WTC11 (cell line): ENCODE measurements at regions not wholly inside any gene's neighbourhood (a gene's known extent, or its start where the extent isn't known, plus 50 kb on each side); places are given as distances from the start of the nearest gene placed in this dataset.

ENCODE experiments used
- ATAC-seq: fragments of 200-7000 bp; cut with Tn5 transposase; 2 replicates; pipeline ENCODE4 v1.10.0; 2021; ENCODE audit warnings: mild to moderate bottlenecking, moderate library complexity
- CTCF ChIA-PET: fragments of 300-600 bp; sonication (Branson Sonifier 250); formaldehyde crosslinking; loops from one replicate; lab custom pipeline; 2021; ENCODE audit warnings: antibody characterized with exemption; lab: Charles Lee
- POLR2A ChIA-PET: fragments of 350-600 bp; sonication (Branson Sonifier 250); formaldehyde crosslinking; loops from one replicate; lab custom pipeline; 2021; ENCODE audit warnings: antibody characterized with exemption; lab: Charles Lee
- DNase-seq: peaks from one replicate; pipeline ENCODE4 v3.0.0; 2021; ENCODE audit warnings: low spot score
- H3K27ac Mint-ChIP-seq: 2 replicates; pipeline ENCODE4 v1.8.0; 2021; ENCODE audit warnings: mixed read lengths
- H3K27me3 Mint-ChIP-seq: 2 replicates; pipeline ENCODE4 v1.8.0; 2021; ENCODE audit warnings: low read depth, mild to moderate bottlenecking, moderate library complexity, mixed read lengths
- H3K36me3 Mint-ChIP-seq: 2 replicates; pipeline ENCODE4 v1.8.0; 2021; ENCODE audit warnings: mixed read lengths
- H3K4me1 Mint-ChIP-seq: 2 replicates; pipeline ENCODE4 v1.8.0; 2022; ENCODE audit warnings: mixed read lengths
- H3K4me3 Mint-ChIP-seq: 2 replicates; pipeline ENCODE4 v1.8.0; 2021; ENCODE audit warnings: mild to moderate bottlenecking, moderate library complexity, mixed read lengths
- H3K9me3 Mint-ChIP-seq: 2 replicates; pipeline ENCODE4 v1.8.0; 2021; ENCODE audit warnings: mixed read lengths
- ELF4 ChIP-seq: sonication (generic); formaldehyde crosslinking; IDR thresholded peaks from 2 replicates; pipeline ENCODE4 v1.8.1; 2022; ENCODE audit warnings: low read depth, mild to moderate bottlenecking, moderate library complexity, missing genetic modification reagents
- EMX1 ChIP-seq: fragments of 250-450 bp; sonication (Bioruptor Pico); IDR thresholded peaks from 2 replicates; pipeline ENCODE4 v1.8.0; 2021; ENCODE audit warnings: mild to moderate bottlenecking
- ERG ChIP-seq: fragments of 250-450 bp; sonication (Bioruptor Pico); IDR thresholded peaks from 2 replicates; pipeline ENCODE4 v1.8.0; 2021; ENCODE audit warnings: mild to moderate bottlenecking
- FOXP1 ChIP-seq: sonication (generic); formaldehyde crosslinking; IDR thresholded peaks from 2 replicates; pipeline ENCODE4 v1.8.0; 2022; ENCODE audit warnings: missing genetic modification reagents, mild to moderate bottlenecking, moderate library complexity, borderline replicate concordance
- MAX ChIP-seq: sonication (generic); formaldehyde crosslinking; IDR thresholded peaks from 2 replicates; pipeline ENCODE4 v1.8.0; 2022; ENCODE audit warnings: mild to moderate bottlenecking, missing genetic modification reagents
- NFE2L1 ChIP-seq: sonication (generic); formaldehyde crosslinking; IDR thresholded peaks from 2 replicates; pipeline ENCODE4 v1.8.1; 2023; ENCODE audit warnings: missing genetic modification reagents
- PREB ChIP-seq: sonication (generic); formaldehyde crosslinking; IDR thresholded peaks from 2 replicates; pipeline ENCODE4 v1.8.1; 2022; ENCODE audit warnings: mild to moderate bottlenecking, missing genetic modification reagents, moderate library complexity, borderline replicate concordance
- RORB ChIP-seq: fragments of 250-450 bp; sonication (Bioruptor Pico); IDR thresholded peaks from 2 replicates; pipeline ENCODE4 v1.9.0; 2021; ENCODE audit warnings: mild to moderate bottlenecking
- SMAD3 ChIP-seq: sonication (generic); formaldehyde crosslinking; IDR thresholded peaks from 2 replicates; pipeline ENCODE4 v1.8.0; 2022; ENCODE audit warnings: missing genetic modification reagents, mild to moderate bottlenecking, borderline replicate concordance
- SOX15 ChIP-seq: fragments of 250-450 bp; sonication (Bioruptor Pico); IDR thresholded peaks from 2 replicates; pipeline ENCODE4 v1.9.0; 2021; ENCODE audit warnings: mild to moderate bottlenecking
- STAT6 ChIP-seq: sonication (generic); formaldehyde crosslinking; conservative IDR thresholded peaks from 2 replicates; pipeline ENCODE4 v1.8.1; 2023; ENCODE audit warnings: mild to moderate bottlenecking, low read depth, missing genetic modification reagents, moderate library complexity
- TP53 ChIP-seq: sonication (generic); formaldehyde crosslinking; IDR thresholded peaks from 2 replicates; pipeline ENCODE4 v1.8.1; 2023; ENCODE audit warnings: mild to moderate bottlenecking, missing genetic modification reagents
- ZNF138 ChIP-seq: sonication (generic); formaldehyde crosslinking; conservative IDR thresholded peaks from 2 replicates; pipeline ENCODE4 v1.8.1; 2022; ENCODE audit warnings: mild to moderate bottlenecking, moderate library complexity, missing genetic modification reagents
- ZNF317 ChIP-seq: sonication (generic); formaldehyde crosslinking; IDR thresholded peaks from 2 replicates; pipeline ENCODE4 v1.8.1; 2023; ENCODE audit warnings: low read depth, mild to moderate bottlenecking, moderate library complexity, missing genetic modification reagents, borderline replicate concordance
- ZNF396 ChIP-seq: fragments of 250-450 bp; sonication (Bioruptor Pico); IDR thresholded peaks from 2 replicates; pipeline ENCODE4 v1.8.0; 2021; ENCODE audit warnings: mild to moderate bottlenecking, moderate library complexity, borderline replicate concordance
- ZNF671 ChIP-seq: fragments of 250-450 bp; sonication (Bioruptor Pico); IDR thresholded peaks from 2 replicates; pipeline ENCODE4 v1.8.0; 2021; ENCODE audit warnings: mild to moderate bottlenecking
- TF ChIP-seq, protein P1 (sequence below): sonication (generic); formaldehyde crosslinking; IDR thresholded peaks from 2 replicates; pipeline ENCODE4 v1.8.0; 2022; ENCODE audit warnings: missing genetic modification reagents
- TF ChIP-seq, protein P2 (sequence below): sonication (generic); formaldehyde crosslinking; IDR thresholded peaks from 2 replicates; pipeline ENCODE4 v1.8.0; 2023; ENCODE audit warnings: missing genetic modification reagents
- TF ChIP-seq, protein P3 (sequence below): sonication (generic); formaldehyde crosslinking; IDR thresholded peaks from 2 replicates; pipeline ENCODE4 v1.8.0; 2022; ENCODE audit warnings: mild to moderate bottlenecking, missing genetic modification reagents
- TF ChIP-seq, protein P4 (sequence below): sonication (generic); formaldehyde crosslinking; IDR thresholded peaks from 2 replicates; pipeline ENCODE4 v1.8.0; 2023; ENCODE audit warnings: mild to moderate bottlenecking, missing genetic modification reagents

DNA sequence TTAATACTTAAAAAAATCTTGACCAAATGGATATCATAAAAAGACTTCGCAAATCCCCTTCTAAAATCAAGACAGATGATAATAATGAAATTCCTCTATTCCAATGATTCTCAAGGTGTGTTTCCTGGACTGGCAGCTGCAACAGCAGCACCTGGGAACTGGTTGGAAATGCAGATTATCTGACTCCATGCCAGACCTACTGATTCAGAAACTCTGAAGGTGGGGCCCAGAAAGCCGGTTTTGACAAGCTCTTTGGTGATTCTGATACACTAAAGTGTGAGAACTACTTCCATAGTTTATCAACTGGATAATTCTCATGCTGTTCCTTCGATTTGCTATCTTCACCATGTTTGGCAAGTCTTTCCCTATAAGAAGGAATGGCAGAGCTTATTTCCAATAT is 252.1 kb downstream of the COL12A1 start (continued):
- TF ChIP-seq SOX15 (no peak), ELF4 (CRISPR knock-in tag) (no peak)

DNA sequence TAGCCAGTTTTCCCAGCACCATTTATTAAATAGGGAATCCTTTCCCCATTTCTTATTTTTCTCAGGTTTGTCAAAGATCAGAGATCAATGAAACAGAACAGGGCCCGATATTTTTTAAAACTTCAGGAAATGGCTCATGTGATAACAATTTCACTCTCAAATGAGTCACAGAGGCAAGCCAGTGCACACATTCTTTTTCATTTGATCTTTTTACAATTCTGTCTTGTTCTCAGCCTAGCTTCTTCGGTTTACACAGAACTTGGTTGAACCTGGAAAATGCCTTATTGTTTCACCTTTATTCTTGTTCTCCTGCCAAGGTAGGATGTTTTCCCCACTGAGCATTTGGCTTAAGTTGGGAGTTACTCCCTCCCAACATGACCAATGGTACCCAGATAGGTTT is 258.9 kb downstream of the COL12A1 start:
- TF ChIP-seq, protein P1, sequence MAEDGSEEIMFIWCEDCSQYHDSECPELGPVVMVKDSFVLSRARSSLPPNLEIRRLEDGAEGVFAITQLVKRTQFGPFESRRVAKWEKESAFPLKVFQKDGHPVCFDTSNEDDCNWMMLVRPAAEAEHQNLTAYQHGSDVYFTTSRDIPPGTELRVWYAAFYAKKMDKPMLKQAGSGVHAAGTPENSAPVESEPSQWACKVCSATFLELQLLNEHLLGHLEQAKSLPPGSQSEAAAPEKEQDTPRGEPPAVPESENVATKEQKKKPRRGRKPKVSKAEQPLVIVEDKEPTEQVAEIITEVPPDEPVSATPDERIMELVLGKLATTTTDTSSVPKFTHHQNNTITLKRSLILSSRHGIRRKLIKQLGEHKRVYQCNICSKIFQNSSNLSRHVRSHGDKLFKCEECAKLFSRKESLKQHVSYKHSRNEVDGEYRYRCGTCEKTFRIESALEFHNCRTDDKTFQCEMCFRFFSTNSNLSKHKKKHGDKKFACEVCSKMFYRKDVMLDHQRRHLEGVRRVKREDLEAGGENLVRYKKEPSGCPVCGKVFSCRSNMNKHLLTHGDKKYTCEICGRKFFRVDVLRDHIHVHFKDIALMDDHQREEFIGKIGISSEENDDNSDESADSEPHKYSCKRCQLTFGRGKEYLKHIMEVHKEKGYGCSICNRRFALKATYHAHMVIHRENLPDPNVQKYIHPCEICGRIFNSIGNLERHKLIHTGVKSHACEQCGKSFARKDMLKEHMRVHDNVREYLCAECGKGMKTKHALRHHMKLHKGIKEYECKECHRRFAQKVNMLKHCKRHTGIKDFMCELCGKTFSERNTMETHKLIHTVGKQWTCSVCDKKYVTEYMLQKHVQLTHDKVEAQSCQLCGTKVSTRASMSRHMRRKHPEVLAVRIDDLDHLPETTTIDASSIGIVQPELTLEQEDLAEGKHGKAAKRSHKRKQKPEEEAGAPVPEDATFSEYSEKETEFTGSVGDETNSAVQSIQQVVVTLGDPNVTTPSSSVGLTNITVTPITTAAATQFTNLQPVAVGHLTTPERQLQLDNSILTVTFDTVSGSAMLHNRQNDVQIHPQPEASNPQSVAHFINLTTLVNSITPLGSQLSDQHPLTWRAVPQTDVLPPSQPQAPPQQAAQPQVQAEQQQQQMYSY (CRISPR knock-in tag), result no peak
- no peak for TF ChIP-seq FOXP1
- ChIA-PET CTCF (no interaction called here), POLR2A (no interaction called here)
- no peak for DNase-seq
- no peak for ATAC-seq
- Mint-ChIP-seq H3K27me3 (no peaks in the 10 kb centered on the region), H3K4me1 (no peaks in the 10 kb centered on the region), H3K27ac (no peak overlapping the region), H3K36me3 (no peaks in the 10 kb centered on the region), H3K9me3 (peaks cover 9% of the 10 kb centered on the region), H3K4me3 (no peak overlapping the region)

GRCh38 chr6:74942130-74942529 is 263.7 kb downstream of the COL12A1 start:
- H3K27me3 Mint-ChIP-seq, result no peaks in the 10 kb centered on the region

More at GRCh38 chr6:74942130-74942529, 263.7 kb downstream of the COL12A1 start:
- TF ChIP-seq SOX15 (no peak), SMAD3 (CRISPR knock-in tag) (no peak), FOXP1 (no peak), PREB (CRISPR knock-in tag) (no peak), ZNF396 (CRISPR knock-in tag) (no peak), ZNF317 (CRISPR knock-in tag) (no peak), MAX (no peak), NFE2L1 (CRISPR knock-in tag) (no peak), TP53 (no peak), ELF4 (CRISPR knock-in tag) (no peak), ZNF671 (CRISPR knock-in tag) (no peak), RORB (CRISPR knock-in tag) (no peak), ERG (CRISPR knock-in tag) (no peak), ZNF138 (CRISPR knock-in tag) (no peak), STAT6 (CRISPR knock-in tag) (no peak), EMX1 (no peak)
- TF ChIP-seq, protein P2, sequence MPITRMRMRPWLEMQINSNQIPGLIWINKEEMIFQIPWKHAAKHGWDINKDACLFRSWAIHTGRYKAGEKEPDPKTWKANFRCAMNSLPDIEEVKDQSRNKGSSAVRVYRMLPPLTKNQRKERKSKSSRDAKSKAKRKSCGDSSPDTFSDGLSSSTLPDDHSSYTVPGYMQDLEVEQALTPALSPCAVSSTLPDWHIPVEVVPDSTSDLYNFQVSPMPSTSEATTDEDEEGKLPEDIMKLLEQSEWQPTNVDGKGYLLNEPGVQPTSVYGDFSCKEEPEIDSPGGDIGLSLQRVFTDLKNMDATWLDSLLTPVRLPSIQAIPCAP, result no peak
- TF ChIP-seq, protein P3, sequence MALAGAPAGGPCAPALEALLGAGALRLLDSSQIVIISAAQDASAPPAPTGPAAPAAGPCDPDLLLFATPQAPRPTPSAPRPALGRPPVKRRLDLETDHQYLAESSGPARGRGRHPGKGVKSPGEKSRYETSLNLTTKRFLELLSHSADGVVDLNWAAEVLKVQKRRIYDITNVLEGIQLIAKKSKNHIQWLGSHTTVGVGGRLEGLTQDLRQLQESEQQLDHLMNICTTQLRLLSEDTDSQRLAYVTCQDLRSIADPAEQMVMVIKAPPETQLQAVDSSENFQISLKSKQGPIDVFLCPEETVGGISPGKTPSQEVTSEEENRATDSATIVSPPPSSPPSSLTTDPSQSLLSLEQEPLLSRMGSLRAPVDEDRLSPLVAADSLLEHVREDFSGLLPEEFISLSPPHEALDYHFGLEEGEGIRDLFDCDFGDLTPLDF, result no peak
- TF ChIP-seq, protein P4, sequence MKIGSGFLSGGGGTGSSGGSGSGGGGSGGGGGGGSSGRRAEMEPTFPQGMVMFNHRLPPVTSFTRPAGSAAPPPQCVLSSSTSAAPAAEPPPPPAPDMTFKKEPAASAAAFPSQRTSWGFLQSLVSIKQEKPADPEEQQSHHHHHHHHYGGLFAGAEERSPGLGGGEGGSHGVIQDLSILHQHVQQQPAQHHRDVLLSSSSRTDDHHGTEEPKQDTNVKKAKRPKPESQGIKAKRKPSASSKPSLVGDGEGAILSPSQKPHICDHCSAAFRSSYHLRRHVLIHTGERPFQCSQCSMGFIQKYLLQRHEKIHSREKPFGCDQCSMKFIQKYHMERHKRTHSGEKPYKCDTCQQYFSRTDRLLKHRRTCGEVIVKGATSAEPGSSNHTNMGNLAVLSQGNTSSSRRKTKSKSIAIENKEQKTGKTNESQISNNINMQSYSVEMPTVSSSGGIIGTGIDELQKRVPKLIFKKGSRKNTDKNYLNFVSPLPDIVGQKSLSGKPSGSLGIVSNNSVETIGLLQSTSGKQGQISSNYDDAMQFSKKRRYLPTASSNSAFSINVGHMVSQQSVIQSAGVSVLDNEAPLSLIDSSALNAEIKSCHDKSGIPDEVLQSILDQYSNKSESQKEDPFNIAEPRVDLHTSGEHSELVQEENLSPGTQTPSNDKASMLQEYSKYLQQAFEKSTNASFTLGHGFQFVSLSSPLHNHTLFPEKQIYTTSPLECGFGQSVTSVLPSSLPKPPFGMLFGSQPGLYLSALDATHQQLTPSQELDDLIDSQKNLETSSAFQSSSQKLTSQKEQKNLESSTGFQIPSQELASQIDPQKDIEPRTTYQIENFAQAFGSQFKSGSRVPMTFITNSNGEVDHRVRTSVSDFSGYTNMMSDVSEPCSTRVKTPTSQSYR (CRISPR knock-in tag), result no peak
- Mint-ChIP-seq H3K36me3 (no peaks in the 10 kb centered on the region), H3K4me3 (no peak overlapping the region), H3K27ac (no peak overlapping the region), H3K4me1 (peaks cover 3% of the 10 kb centered on the region; the same call in 1 of the 2 replicates), H3K9me3 (no peaks in the 10 kb centered on the region)
- ChIA-PET CTCF (no interaction called here), POLR2A (no interaction called here)
- no peak for ATAC-seq
- no peak for DNase-seq
